ENCODE measurements at regions not wholly inside any gene's neighbourhood (a gene's known extent, or its start where the extent isn't known, plus 50 kb on each side); places are given as distances from the start of the nearest gene placed in this dataset.

DNA sequence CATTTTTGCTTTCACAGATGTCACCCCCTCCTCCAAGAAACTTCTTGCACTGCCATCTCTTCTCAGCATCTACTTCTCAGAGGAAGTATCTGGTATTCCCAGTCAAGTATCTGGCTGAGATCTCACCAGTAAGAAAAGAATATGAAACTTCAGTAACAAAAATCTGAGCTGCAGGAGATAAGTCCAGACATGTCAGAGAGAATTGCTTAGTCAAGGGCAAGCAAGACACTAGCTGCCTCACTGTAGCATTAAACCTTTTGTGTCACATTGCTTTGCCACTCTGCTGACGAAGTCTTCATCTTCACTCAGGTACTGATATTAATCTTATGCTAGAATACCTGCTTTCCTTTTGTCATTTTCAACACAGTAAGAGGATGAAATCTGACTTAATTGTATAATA, 70.6 kb upstream of the ZC3H12C start:
- ChIA-PET CTCF (interaction anchor here (0.6 to 1.1 kb wide), 3 partner anchors 45 to 69 kb away, joined by 3 read pairs; no protein-coding TSS in a partner anchor), POLR2A (interaction anchor here (0.5 to 6.8 kb wide), 22 partner anchors 8 to 171 kb away, joined by 3 to 67 read pairs (median 6); partner anchors contain the start of gene ZC3H12C)
- Mint-ChIP-seq H3K27me3 (ENCODE audit: insufficient read depth, unreplicated experiment) (no peaks in the 10 kb centered on the region), H3K36me3 (ENCODE audit: insufficient read depth, unreplicated experiment) (no peaks in the 10 kb centered on the region), H3K4me1 (ENCODE audit: insufficient read depth, unreplicated experiment) (peaks cover 10% of the 10 kb centered on the region), H3K27ac (ENCODE audit: low read depth, unreplicated experiment) (peak overlapping the region; percentile 82), H3K4me3 (ENCODE audit: unreplicated experiment) (no peak overlapping the region), H3K9me3 (ENCODE audit: unreplicated experiment) (peaks cover 8% of the 10 kb centered on the region)
- TF ChIP-seq, protein P1, sequence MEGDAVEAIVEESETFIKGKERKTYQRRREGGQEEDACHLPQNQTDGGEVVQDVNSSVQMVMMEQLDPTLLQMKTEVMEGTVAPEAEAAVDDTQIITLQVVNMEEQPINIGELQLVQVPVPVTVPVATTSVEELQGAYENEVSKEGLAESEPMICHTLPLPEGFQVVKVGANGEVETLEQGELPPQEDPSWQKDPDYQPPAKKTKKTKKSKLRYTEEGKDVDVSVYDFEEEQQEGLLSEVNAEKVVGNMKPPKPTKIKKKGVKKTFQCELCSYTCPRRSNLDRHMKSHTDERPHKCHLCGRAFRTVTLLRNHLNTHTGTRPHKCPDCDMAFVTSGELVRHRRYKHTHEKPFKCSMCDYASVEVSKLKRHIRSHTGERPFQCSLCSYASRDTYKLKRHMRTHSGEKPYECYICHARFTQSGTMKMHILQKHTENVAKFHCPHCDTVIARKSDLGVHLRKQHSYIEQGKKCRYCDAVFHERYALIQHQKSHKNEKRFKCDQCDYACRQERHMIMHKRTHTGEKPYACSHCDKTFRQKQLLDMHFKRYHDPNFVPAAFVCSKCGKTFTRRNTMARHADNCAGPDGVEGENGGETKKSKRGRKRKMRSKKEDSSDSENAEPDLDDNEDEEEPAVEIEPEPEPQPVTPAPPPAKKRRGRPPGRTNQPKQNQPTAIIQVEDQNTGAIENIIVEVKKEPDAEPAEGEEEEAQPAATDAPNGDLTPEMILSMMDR (IDR thresholded peaks at IDR 0.05; ENCODE audit: unreplicated experiment) = no peak
- no TSS peak for BruUV-seq (replicated peaks)
- intact Hi-C loops (cut with micrococcal nuclease) = no loop called here
- peak; percentile 35 for DNase-seq (ENCODE audit: unreplicated experiment)

DNA sequence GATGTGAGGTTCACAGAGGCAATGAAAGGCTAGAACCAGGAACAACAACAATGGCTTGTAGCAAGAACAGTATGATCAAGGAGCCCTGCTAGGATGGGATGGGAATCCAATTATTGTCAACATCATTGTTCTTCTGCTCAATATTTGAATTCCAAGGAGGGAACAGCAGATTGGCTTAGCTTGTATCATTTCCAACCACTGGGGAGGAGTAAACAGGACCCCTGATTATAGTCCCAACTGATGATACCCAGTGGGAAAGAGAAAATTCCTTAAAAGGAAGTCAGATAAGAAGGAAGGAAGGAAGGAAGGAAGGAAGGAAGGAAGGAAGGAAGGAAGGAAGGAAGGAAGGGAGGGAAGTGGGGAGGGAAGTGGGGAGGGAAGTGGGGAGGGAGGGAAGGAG, 69.5 kb upstream of the ZC3H12C start:
- intact Hi-C loops (cut with micrococcal nuclease) = no loop called here
- Mint-ChIP-seq H3K27me3 (ENCODE audit: insufficient read depth, unreplicated experiment) (no peaks in the 10 kb centered on the region), H3K36me3 (ENCODE audit: insufficient read depth, unreplicated experiment) (no peaks in the 10 kb centered on the region), H3K4me1 (ENCODE audit: insufficient read depth, unreplicated experiment) (peaks cover 10% of the 10 kb centered on the region), H3K9me3 (ENCODE audit: unreplicated experiment) (peaks cover 8% of the 10 kb centered on the region), H3K4me3 (ENCODE audit: unreplicated experiment) (no peak overlapping the region), H3K27ac (ENCODE audit: low read depth, unreplicated experiment) (peak overlapping the region; percentile 82)
- DNase-seq (ENCODE audit: unreplicated experiment) = no peak
- POLR2A ChIA-PET = interaction anchor here (1.5 to 6.8 kb wide), 3 partner anchors 53 to 70 kb away, joined by 5 to 67 read pairs (median 19); partner anchors contain the start of gene ZC3H12C
- CTCF ChIA-PET = no interaction called here
- TF ChIP-seq, protein P1 (IDR thresholded peaks at IDR 0.05; ENCODE audit: unreplicated experiment) = no peak
- no TSS peak for BruUV-seq (replicated peaks)

DNA sequence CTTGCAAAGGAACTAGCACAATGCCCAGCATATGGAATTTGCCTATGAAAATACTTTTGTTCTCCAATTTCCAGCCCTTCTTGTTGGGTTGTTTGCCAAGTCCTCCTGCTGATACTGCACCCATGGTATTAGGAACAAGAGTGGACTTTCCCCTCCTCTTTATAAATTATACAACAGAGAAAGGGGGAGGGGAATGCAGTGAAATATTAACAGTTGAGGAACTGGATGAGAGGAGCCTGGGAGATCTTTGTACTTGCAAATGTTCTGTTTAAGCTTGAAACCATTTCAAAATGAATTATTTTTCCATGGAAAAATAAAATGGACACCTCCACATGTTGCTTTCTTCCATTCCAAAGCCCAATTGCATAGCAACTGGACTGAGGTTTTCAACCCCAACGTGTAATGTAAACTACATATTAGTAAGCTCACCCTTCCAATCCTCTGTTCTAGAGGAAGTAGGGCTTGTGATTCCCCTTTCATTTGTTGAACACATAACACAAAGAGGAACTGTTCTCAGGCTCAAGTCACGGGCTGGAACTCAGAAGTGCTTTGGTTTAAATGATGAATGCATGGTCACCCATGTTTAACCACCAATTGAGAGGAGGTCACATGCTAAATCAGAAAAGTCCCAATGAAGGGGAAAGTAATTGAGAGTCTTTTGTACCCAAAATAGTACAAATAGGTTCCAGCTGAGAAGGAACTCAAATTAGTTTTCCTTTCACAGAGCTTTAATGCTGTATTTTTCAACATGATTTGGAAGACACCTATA, 66.2 kb upstream of the ZC3H12C start:
- H3K4me1 Mint-ChIP-seq (ENCODE audit: insufficient read depth, unreplicated experiment) = peaks cover 10% of the 10 kb centered on the region
- no peak overlapping the region for H3K4me3 Mint-ChIP-seq (ENCODE audit: unreplicated experiment)
- ChIA-PET CTCF (interaction anchor here (0.5 to 0.8 kb wide), 2 partner anchors 15 to 350 kb away, joined by 3 read pairs; no protein-coding TSS in a partner anchor), POLR2A (interaction anchor here (1.1 to 6.8 kb wide), 2 partner anchors 13 to 67 kb away, joined by 6 to 67 read pairs; partner anchors contain the start of gene ZC3H12C)
- intact Hi-C loops (cut with micrococcal nuclease) = no loop called here
- H3K36me3 Mint-ChIP-seq (ENCODE audit: insufficient read depth, unreplicated experiment) = no peaks in the 10 kb centered on the region
- TF ChIP-seq, protein P1 (IDR thresholded peaks at IDR 0.05; ENCODE audit: unreplicated experiment) = no peak
- H3K9me3 Mint-ChIP-seq (ENCODE audit: unreplicated experiment) = peaks cover 8% of the 10 kb centered on the region
- H3K27ac Mint-ChIP-seq (ENCODE audit: low read depth, unreplicated experiment) = no peak overlapping the region
- no peak for DNase-seq (ENCODE audit: unreplicated experiment)
- no peaks in the 10 kb centered on the region for H3K27me3 Mint-ChIP-seq (ENCODE audit: insufficient read depth, unreplicated experiment)
- BruUV-seq (replicated peaks) = no TSS peak

DNA sequence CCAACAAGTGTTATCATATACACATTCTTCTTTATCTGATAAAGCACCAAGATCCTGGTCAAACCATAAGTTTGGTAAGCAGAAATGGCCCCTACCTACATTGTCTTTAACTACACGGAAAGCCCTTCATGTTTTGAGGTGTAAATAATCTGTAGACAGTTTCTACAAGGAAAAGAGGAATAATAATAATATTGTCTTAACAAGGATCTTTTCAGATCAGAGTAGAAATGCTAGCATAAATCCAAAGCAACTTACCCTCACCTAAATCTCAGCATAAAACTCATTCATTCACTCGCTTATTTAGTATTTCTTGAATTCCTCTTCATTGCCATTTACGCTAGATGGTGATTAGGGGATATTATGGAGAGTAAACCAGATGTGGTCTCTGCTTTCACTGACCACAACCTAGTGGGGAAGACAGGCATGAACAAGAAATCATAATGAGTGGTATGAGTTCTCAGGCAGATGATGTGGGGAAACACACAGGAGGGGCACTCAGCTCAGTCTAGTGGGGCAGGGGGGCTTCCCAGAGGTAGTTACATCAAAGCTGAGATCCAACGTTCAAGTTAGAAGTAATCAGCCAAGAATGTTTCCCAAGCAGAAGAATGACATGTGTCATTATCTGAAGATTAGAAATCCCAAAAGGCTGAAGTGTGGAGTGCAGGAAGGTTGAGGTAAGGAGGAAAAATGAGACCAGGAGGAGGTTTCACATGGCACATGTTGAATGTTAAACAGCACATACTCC, 65.4 kb upstream of the ZC3H12C start:
- no TSS peak for BruUV-seq (replicated peaks)
- H3K27ac Mint-ChIP-seq (ENCODE audit: low read depth, unreplicated experiment) = no peak overlapping the region

More for the DNA sequence above, 65.4 kb upstream of the ZC3H12C start:
- no peak overlapping the region for H3K4me3 Mint-ChIP-seq (ENCODE audit: unreplicated experiment)
- H3K36me3 Mint-ChIP-seq (ENCODE audit: insufficient read depth, unreplicated experiment) = no peaks in the 10 kb centered on the region
- TF ChIP-seq, protein P1 (IDR thresholded peaks at IDR 0.05; ENCODE audit: unreplicated experiment) = no peak
- ChIA-PET CTCF (interaction anchor here (0.5 to 0.6 kb wide), 2 partner anchors 58 to 349 kb away, joined by 3 read pairs; no protein-coding TSS in a partner anchor), POLR2A (no interaction called here)
- intact Hi-C loops (cut with micrococcal nuclease) = no loop called here
- no peaks in the 10 kb centered on the region for H3K27me3 Mint-ChIP-seq (ENCODE audit: insufficient read depth, unreplicated experiment)
- H3K4me1 Mint-ChIP-seq (ENCODE audit: insufficient read depth, unreplicated experiment) = peaks cover 4% of the 10 kb centered on the region
- no peak for DNase-seq (ENCODE audit: unreplicated experiment)
- H3K9me3 Mint-ChIP-seq (ENCODE audit: unreplicated experiment) = peaks cover 8% of the 10 kb centered on the region
